A673 (cell line): ENCODE measurements at regions not wholly inside any gene's neighbourhood (a gene's known extent, or its start where the extent isn't known, plus 50 kb on each side); places are given as distances from the start of the nearest gene placed in this dataset.

ENCODE experiments used
- BruUV-seq: library from RNA; stranded (reverse); fragments of 400-500 nt; replicated peaks from 2 replicates; lab custom pipeline; 2021; lab: Mats Ljungman, UMichigan
- CTCF ChIA-PET: fragments of 300-600 bp; sonication (Branson Sonifier 250); formaldehyde crosslinking; loops from one replicate; lab custom pipeline; 2022; ENCODE audit warnings: antibody characterized with exemption; lab: Charles Lee
- POLR2A ChIA-PET: fragments of 300-600 bp; sonication (Branson Sonifier 250); formaldehyde crosslinking; loops from one replicate; lab custom pipeline; 2022; ENCODE audit warnings: antibody characterized with exemption; ENCODE audit not compliant: low non-redundant PET; lab: Charles Lee
- DNase-seq: peaks from one replicate; pipeline ENCODE4 v3.0.0-alpha.2; 2015; ENCODE audit warnings: low spot score
- H3K27ac ChIP-seq: fragments of 200-600 bp; sonication (generic); 2 replicates; pipeline ENCODE4 v1.5.1; 2016; ENCODE audit warnings: mixed run types, low read depth, mild to moderate bottlenecking, mixed read lengths, antibody characterized with exemption, low read length; ENCODE audit not compliant: poor library complexity, severe bottlenecking
- H3K27me3 ChIP-seq: fragments of 200-600 bp; sonication (generic); replicated peaks from 2 replicates; pipeline ENCODE4 v1.6.1; 2017; ENCODE audit warnings: mixed run types, low read depth, mild to moderate bottlenecking, mixed read lengths, antibody characterized with exemption, low read length; ENCODE audit not compliant: insufficient read depth, poor library complexity
- H3K36me3 ChIP-seq: fragments of 200-600 bp; sonication (generic); 2 replicates; pipeline ENCODE4 v1.6.1; 2016; ENCODE audit warnings: mixed run types, mild to moderate bottlenecking, mixed read lengths, antibody characterized with exemption, low read length; ENCODE audit not compliant: insufficient read depth, poor library complexity, severe bottlenecking
- H3K4me1 ChIP-seq: fragments of 200-600 bp; sonication (generic); 2 replicates; pipeline ENCODE4 v1.6.1; 2017; ENCODE audit warnings: mixed run types, mild to moderate bottlenecking, mixed read lengths, antibody characterized with exemption, low read length; ENCODE audit not compliant: insufficient read depth, poor library complexity, severe bottlenecking
- H3K4me3 ChIP-seq: fragments of 200-600 bp; sonication (generic); 2 replicates; pipeline ENCODE4 v1.5.1; 2016; ENCODE audit warnings: low read depth, mixed run types, mild to moderate bottlenecking, mixed read lengths, low read length; ENCODE audit not compliant: poor library complexity, severe bottlenecking
- H3K9me3 ChIP-seq: fragments of 200-600 bp; sonication (generic); 2 replicates; pipeline ENCODE4 v1.6.1; 2016; ENCODE audit warnings: mixed run types, low read depth, mild to moderate bottlenecking, mixed read lengths, antibody characterized with exemption, low read length; ENCODE audit not compliant: poor library complexity, severe bottlenecking
- CTCF ChIP-seq: fragments of 300-800, 200-600 bp; sonication (generic); conservative IDR thresholded peaks from 2 replicates; pipeline ENCODE4 v1.5.1; 2017; ENCODE audit warnings: low read depth, mild to moderate bottlenecking, antibody characterized with exemption, low read length, moderate library complexity, mixed read lengths
- EZH2 ChIP-seq: fragments of 200-600 bp; sonication (generic); IDR thresholded peaks from 2 replicates; pipeline ENCODE4 v1.6.1; 2017; ENCODE audit warnings: borderline replicate concordance, low read depth, mild to moderate bottlenecking, mixed read lengths, antibody characterized with exemption, low read length; ENCODE audit not compliant: poor library complexity, severe bottlenecking
- intact Hi-C: fragments of 100-400 bp; cut with micrococcal nuclease; formaldehyde crosslinking; loops from one replicate; pipeline ENCODE4 v1.10.0; 2022; ENCODE audit not compliant: unreplicated experiment

DNA sequence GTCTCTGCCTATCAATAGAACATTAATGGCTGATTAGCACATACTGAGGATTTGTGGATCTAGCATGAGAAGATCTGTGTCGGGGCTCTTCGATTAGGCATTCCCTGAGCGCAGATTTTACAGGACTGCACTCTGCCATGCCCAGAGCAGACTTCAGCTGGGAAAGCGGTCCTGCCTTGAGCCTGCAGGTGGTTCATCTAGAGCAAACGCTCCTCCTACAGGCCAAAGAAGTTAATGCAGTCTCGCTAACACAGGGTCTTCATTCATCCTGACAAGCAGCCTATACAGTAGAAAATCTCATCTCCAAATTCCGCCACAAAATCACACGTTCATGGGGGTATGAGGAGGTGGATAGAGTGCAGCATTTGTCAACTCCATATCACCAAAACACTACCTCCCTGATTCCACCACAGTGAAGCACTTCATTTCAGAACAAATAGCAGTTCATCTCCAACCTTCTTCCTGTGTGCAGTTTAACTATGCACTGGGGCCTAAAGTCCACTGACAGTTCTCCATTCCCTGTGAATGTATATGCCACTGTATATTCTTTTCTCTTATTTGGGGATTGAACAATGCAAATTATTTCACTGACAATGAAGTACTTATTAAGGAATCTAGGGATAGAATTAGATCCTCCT is 405.8 kb downstream of the IGSF11 start:
- DNase-seq, result peak; percentile 71
- TF ChIP-seq CTCF (peak; percentile 80), EZH2 (no peak)
- intact Hi-C loops, result loop anchor here (5.0 kb wide), 1 partner anchor 1857 kb away; no protein-coding TSS in a partner anchor
- H3K9me3 ChIP-seq, result no peaks in the 10 kb centered on the region
- no TSS peak for BruUV-seq
- H3K4me3 ChIP-seq, result no peak overlapping the region
- CTCF ChIA-PET, result no interaction called here
- H3K36me3 ChIP-seq, result no peaks in the 10 kb centered on the region
- no peak overlapping the region for H3K27ac ChIP-seq
- no peaks in the 10 kb centered on the region for H3K27me3 ChIP-seq
- H3K4me1 ChIP-seq, result no peaks in the 10 kb centered on the region
- POLR2A ChIA-PET, result no interaction called here

GRCh38 chr3:118629821-118630220 is 404.8 kb downstream of the IGSF11 start:
- Histone ChIP-seq H3K36me3 (no peaks in the 10 kb centered on the region), H3K27me3 (no peaks in the 10 kb centered on the region), H3K4me3 (no peak overlapping the region), H3K4me1 (no peaks in the 10 kb centered on the region), H3K27ac (no peak overlapping the region), H3K9me3 (no peaks in the 10 kb centered on the region)
- ChIA-PET POLR2A (no interaction called here), CTCF (no interaction called here)
- TF ChIP-seq EZH2 (no peak), CTCF (no peak)
- BruUV-seq, result no TSS peak
- intact Hi-C loops, result loop anchor here (5.0 to 10.0 kb wide), 3 partner anchors 185 to 1858 kb away; no protein-coding TSS in a partner anchor
- no peak for DNase-seq

DNA sequence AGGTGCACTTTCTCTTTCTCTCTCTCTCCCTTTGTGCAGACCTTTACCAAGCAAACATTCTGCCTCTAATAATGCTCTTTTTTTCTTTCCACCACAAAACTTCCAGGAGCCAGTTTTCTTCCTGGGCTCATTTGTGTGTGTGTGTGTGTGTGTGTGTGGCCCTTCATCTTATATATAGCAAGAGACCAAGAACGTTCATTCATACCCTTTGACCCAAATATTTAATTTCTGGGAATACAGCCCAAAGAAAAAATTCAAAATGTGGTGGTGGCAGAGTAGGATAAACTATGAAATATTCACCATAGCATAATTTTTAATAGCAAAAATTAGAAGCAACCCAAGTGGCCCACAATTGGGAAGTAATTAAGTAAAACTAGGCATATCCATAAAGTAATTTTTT is 398.9 kb downstream of the IGSF11 start:
- BruUV-seq, result no TSS peak
- Histone ChIP-seq H3K27ac (no peak overlapping the region), H3K27me3 (peaks cover 5% of the 10 kb centered on the region), H3K9me3 (no peaks in the 10 kb centered on the region), H3K36me3 (no peaks in the 10 kb centered on the region), H3K4me3 (no peak overlapping the region), H3K4me1 (no peaks in the 10 kb centered on the region)
- no peak for TF ChIP-seq CTCF
- TF ChIP-seq EZH2, result no peak
- intact Hi-C loops, result loop anchor here (10.0 kb wide), 2 partner anchors 179 to 641 kb away; no protein-coding TSS in a partner anchor
- DNase-seq, result no peak
- ChIA-PET CTCF (no interaction called here), POLR2A (no interaction called here)
